ENCODE measurements at regions not wholly inside any gene's neighbourhood (a gene's known extent, or its start where the extent isn't known, plus 50 kb on each side); places are given as distances from the start of the nearest gene placed in this dataset.
"Not testable (repeated sequence)": the region's sequence is repeated elsewhere in the genome, so short reads cannot be mapped to it uniquely, and the experiment has no call there.

GRCh38 chrX:145881175-145881995 is 63.8 kb downstream of the SLITRK2 start:
- no peak for DNase-seq (ENCODE audit: low spot score)

- DNase-seq (ENCODE audit: low spot score), result no peak
Measured at GRCh38 chrX:145886469-145886868, 68.8 kb downstream of the SLITRK2 start.

DNA sequence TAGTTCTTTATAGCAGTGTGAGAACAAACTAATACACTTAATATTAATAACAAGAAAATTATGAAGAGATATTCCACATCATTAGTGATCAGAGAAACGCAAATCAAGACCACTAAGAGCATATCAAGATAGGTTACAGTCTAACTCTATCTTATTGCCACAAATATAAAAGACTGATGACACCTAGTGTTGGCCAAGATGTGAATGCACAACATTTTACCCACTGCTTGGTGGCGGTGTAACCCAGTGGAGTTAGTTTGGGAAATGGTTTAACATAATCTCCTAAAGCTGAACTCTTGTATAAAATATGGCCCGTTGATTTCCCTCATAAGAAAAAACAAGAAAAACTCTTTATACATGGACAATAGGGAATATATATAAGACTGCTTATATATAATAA is 92.4 kb downstream of the SLITRK2 start:
- no peak for DNase-seq (ENCODE audit: low spot score)

- DNase-seq (ENCODE audit: low spot score), result no peak
Measured at GRCh38 chrX:145919400-145919799, 101.8 kb downstream of the SLITRK2 start.

GRCh38 chrX:145923376-145923775 is 105.7 kb downstream of the SLITRK2 start:
- no peak for DNase-seq (ENCODE audit: low spot score)

DNA sequence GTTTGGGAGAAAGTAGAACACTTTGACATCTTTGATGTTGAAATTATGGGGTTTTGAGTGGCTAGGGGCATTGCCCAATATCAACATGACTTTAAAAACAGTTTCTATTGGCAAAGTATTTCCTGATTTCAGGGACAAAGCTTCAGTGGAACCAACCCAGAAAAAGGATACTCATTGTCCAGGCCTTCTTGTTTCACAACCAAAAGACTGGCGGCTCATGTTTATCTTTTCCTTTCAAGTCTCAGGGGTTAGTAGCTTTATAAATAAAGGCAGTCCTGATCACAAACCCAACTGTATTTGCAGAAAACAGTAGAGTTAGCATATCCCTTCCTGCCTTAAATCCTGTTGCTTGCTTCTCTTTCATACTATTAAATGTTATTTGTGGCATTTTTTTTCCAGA is 119.1 kb downstream of the SLITRK2 start:
- no peak for DNase-seq (ENCODE audit: low spot score)

DNA sequence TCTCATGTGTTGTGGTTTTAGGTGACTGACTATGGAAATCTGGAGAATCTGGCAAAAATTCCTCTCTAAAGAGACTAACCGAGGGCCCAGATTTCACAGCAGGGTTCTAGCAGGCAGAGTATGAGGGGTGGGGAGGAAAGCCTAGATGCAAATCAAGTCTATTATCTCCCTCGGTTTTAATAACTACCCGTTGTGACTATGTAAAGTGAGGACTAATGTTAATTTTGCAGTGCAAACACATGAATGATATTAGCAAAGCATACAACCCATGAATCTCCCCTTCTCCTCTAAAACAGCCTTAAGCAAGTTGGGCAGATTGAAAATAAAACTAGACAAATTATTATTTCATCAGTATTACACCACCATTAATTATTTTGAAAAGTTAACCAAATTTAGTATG is 131.4 kb downstream of the SLITRK2 start:
- no peak for DNase-seq (ENCODE audit: low spot score)

GRCh38 chrX:145953628-145954027 is 136.0 kb downstream of the SLITRK2 start:
- no peak for DNase-seq (ENCODE audit: low spot score)

DNA sequence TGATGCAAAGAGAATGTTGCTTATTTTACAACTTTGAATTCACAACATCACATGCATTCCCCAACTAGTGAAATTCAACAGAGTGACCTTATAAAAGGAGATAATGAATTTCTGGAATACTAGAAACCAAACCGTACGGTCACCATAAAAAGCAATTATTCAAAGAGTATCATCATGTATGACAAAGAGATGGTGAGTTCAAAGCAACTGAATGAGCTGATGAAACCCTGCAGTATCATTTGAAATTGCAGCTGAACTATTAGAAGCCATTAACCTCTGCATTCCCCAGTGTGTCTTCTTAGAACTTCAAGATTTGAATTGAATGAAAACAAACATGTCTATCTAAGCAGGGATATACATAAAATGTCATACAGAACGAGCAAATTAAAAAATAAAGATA is 172.4 kb downstream of the SLITRK2 start:
- DNase-seq (ENCODE audit: low spot score), result no peak

- no peak for DNase-seq (ENCODE audit: low spot score)
Measured at GRCh38 chrX:146006637-146007036, 189.0 kb downstream of the SLITRK2 start.

DNA sequence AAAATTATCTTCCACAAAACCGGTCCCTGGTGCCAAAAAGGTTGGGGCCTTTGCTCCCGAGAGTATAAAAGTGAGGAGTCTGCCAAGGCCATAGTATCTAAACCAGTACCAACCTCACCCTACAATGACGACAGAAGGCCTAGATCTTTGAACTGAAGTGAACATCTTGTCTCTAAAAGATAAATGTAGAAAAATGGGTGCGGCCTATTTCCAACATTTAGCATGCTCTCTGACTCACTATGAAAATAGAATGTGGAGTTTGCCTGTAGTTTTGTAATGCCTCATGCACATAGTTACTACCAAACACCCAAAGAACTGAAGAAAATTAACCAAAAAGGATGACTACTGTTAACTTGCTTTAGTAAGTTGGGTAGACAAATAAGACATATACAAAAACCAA is 218.4 kb downstream of the SLITRK2 start:
- no peak for DNase-seq (ENCODE audit: low spot score)

GRCh38 chrX:146041741-146042140 is 224.1 kb downstream of the SLITRK2 start:
- no peak for DNase-seq (ENCODE audit: low spot score)

DNA sequence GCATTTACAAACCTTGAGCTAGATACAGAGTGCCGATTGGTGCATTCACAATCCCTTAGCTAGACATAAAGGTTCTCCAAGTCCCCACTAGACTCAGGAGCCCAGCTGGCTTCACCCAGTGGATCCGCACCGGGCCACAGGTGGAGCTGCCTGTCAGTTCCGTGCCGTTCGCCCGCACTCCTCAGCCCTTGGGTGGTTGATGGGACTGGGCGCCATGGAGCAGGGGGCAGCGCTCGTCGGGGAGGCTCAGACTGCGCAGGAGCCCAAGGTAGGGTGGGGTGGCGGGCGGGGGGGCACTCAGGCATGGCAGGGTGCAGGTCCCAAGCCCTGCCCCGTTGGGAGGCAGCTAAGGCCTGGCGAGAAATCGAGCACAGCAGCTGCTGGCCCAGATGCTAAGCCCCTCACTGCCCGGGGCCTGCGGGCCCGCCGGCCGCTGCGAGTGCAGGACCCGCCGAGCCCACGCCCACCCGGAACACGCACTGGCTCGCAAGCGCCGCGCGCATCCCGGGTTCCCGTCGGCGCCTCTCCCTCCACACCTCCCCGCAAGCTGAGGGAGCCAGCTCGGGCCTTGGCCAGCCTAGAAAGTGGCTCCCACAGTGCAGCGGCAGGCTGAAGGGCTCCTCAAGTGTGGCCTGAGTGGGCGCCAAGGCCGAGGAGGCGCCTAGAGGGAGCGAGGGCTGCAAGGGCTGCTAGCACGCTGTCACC is 228.5 kb downstream of the SLITRK2 start:
- DNase-seq (ENCODE audit: low spot score), result not testable (repeated sequence)

- DNase-seq (ENCODE audit: low spot score), result not testable (repeated sequence)
Measured at GRCh38 chrX:146049568-146049967, 231.9 kb downstream of the SLITRK2 start.

- no peak for DNase-seq (ENCODE audit: low spot score)
Measured at GRCh38 chrX:146054311-146054710, 236.7 kb downstream of the SLITRK2 start.

DNA sequence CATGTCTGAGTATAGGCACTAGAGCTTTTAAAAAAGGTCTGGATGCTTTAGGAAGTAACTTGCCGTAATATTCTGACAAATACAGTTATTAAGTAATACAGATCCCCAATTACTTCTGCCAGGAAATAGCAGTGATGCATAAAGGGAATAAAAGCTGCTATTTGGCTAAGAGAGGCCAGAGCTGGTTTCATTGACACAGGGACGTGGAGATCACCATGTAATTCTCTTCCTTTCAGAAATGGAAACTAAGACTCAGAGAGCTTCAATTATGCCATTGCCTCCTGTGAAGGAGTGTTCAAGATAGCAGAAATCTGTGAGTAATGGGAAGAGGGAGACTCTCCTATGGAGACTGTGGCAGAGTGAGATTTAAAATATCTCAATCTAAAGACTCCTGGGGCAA is 238.1 kb downstream of the SLITRK2 start:
- DNase-seq (ENCODE audit: low spot score), result no peak

DNA sequence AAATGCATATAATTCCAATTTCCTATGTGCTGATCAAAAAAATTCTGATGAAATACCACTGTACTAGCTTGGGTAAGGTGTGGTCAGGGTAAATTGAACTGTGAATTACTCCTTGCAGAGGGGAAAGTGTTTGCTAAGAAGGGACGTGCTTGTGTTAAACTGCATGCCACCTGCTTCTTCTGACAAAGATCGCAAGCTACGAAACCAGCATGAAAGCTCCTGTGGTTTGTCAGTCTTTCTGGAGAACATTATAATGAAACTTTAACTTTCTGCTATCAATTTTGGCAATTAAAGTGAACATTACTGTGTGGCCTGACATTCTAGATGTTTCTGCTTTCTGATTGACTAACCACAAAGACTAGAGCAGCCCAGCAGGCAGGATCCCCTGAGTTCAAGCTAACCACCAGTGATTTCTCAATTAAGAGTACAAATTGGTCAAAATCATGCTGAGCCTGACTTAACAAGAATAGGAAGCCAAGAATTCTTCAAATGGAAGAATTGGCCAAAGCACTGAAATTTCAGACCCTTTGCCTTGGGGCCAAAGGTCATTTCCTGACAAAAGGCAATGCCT is 239.0 kb downstream of the SLITRK2 start:
- no peak for DNase-seq (ENCODE audit: low spot score)

- no peak for DNase-seq (ENCODE audit: low spot score)
Measured at GRCh38 chrX:146064156-146064555, 246.5 kb downstream of the SLITRK2 start.

- no peak for DNase-seq (ENCODE audit: low spot score)
Measured at GRCh38 chrX:146090732-146091131, 273.1 kb downstream of the SLITRK2 start.

GRCh38 chrX:146109362-146109761 is 291.7 kb downstream of the SLITRK2 start:
- DNase-seq (ENCODE audit: low spot score), result no peak

DNA sequence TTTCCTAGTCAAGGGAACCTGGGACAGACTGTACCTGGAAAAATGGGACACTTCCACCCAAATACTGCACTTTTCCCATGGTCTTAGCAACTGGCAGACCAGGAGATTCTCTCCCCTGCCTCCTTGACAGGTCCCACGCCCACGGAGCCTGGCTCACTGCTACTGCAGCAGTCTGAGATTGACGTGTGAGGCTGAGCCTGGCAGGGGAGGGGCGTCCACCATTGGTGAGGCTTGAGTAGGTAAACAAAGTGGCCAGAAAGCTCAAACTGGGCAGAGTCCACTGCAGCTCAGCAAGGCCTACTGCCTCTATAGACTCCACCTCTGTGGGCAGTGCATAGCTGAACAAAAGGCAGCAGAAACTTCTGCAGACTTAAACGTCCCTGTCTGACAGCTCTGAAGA is 301.4 kb downstream of the SLITRK2 start:
- not testable (repeated sequence) for DNase-seq (ENCODE audit: low spot score)

- DNase-seq (ENCODE audit: low spot score), result no peak
Measured at GRCh38 chrX:146127617-146128016, 310.0 kb downstream of the SLITRK2 start.

DNA sequence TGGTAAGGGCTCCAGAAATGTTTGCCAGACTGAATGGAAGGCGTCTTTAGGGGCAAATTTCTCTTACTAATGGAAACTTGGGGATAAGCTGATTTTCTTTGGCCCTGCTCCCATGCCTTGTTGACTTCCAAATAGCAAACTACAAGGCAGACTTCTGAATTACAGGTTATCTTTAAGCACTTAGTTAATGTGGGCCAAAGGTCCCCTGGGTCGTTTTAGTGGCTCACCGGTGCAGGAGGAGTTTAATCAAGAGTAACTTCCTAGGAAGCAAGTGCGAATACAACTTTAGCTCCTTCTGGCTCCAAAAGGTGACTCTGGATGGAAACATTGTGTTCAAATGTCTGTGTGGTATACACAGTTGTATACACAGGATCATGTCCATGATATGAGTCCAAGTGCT is 323.6 kb downstream of the SLITRK2 start:
- DNase-seq (ENCODE audit: low spot score), result no peak
